ENCODE measurements at regions not wholly inside any gene's neighbourhood (a gene's known extent, or its start where the extent isn't known, plus 50 kb on each side); places are given as distances from the start of the nearest gene placed in this dataset.

DNA sequence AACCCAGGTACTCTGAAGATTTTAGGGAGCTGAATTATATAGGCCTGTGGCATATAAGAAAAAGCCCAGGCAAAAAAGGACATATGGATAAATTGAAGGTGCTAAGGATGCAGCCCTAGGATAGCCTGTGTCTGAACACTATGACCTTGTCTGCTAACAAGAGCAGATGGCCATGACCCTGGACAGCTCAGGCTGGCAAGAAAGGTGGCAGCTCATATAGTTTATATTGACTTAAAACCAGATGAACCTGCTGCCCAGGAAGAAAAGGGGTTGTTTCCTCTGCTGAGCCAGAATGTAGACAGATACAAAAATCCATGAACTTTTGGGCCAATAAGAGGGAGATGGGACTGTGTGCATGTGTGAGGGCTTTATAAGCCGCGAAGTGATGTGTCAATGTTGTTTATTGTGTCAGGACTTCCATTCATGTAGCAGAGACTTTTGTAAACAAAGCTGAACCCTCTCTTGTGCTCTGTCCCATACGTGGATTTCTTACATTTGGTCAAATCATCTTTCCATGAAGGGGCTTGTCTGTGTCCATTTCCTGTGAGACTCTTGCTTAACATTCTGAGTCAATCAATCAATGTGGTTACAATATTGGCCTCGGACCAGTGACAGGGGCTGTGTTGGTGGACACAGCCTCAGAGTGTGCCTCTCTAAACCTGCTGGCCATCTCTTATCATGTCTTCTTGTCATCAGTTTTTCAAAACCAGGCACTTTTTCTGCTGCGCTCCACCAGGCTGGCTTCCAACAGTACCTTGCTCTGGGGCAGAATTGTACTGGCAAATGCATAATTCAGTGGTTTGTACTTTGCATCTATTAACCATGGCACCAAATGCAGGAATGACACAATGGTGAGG, 321.2 kb downstream of the WDR72 start:
- Mint-ChIP-seq H3K36me3 (no peaks in the 10 kb centered on the region), H3K9me3 (no peaks in the 10 kb centered on the region), H3K27ac (no peak overlapping the region), H3K4me1 (no peaks in the 10 kb centered on the region), H3K27me3 (peaks cover 0 to 7% (median 3%) of the 10 kb centered on the region in 5 donors), H3K4me3 (no peak overlapping the region)
- ATAC-seq (no peak), DNase-seq (no peak)
- POLR2A ChIA-PET: no interaction called here

DNA sequence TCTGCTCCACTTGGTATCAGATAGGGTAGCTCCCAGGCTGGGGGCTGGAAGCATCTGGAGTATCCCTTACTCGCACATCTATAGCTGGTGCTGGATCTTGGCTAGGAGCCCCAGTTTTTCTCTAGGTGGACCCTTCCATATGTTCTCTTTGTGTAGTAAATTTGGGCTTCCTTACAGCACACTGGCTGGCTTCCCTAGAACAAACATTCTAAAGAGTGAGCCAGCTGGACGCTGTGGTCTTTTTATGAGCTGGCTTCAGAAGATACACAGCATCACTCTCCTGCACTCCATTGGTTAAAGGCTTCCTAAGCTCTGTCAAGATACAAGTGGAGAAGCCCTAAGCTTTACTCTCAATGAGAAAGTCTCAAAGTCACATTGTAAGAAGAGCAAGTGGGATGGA, 322.1 kb downstream of the WDR72 start:
- POLR2A ChIA-PET: no interaction called here
- no peak overlapping the region for H3K27ac Mint-ChIP-seq
- H3K9me3 Mint-ChIP-seq: no peaks in the 10 kb centered on the region
- ATAC-seq (no peak), DNase-seq (no peak)
- H3K4me1 Mint-ChIP-seq: no peaks in the 10 kb centered on the region
- H3K4me3 Mint-ChIP-seq: no peak overlapping the region
- peaks cover 0 to 7% (median 3%) of the 10 kb centered on the region in 5 donors for H3K27me3 Mint-ChIP-seq
- no peaks in the 10 kb centered on the region for H3K36me3 Mint-ChIP-seq

DNA sequence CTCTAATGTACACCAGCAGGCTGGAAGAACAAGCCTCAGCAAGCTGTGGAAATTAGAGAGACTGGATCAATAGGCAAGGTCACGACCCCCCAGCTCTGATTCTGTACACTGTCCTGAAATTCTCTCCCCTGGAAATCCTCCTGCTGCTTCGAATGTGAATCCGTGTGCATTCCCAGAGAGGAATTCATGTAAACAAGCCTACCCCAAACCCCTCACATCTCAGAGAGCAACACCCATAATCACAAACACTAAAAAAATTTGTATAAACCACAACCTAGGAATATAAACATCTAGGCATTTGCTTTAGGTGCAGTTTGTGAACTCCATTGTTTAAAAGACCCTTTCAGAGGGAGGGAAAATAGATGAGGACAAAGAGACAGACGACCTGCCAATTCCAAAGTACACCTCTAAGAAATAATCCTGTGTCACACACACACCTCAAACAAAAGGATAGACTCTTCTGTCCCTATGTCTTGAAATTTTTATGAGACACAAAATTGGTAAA, 325.2 kb downstream of the WDR72 start:
- no peaks in the 10 kb centered on the region for H3K36me3 Mint-ChIP-seq
- no peak overlapping the region for H3K4me3 Mint-ChIP-seq
- peaks cover 0 to 20% (median 1%) of the 10 kb centered on the region in 5 donors for H3K27me3 Mint-ChIP-seq
- H3K4me1 Mint-ChIP-seq: no peaks in the 10 kb centered on the region
- no peak for DNase-seq
- no peak for ATAC-seq
- H3K9me3 Mint-ChIP-seq: peaks cover 0 to 6% (median 0%) of the 10 kb centered on the region in 9 donors
- POLR2A ChIA-PET: no interaction called here
- H3K27ac Mint-ChIP-seq: no peak overlapping the region

DNA sequence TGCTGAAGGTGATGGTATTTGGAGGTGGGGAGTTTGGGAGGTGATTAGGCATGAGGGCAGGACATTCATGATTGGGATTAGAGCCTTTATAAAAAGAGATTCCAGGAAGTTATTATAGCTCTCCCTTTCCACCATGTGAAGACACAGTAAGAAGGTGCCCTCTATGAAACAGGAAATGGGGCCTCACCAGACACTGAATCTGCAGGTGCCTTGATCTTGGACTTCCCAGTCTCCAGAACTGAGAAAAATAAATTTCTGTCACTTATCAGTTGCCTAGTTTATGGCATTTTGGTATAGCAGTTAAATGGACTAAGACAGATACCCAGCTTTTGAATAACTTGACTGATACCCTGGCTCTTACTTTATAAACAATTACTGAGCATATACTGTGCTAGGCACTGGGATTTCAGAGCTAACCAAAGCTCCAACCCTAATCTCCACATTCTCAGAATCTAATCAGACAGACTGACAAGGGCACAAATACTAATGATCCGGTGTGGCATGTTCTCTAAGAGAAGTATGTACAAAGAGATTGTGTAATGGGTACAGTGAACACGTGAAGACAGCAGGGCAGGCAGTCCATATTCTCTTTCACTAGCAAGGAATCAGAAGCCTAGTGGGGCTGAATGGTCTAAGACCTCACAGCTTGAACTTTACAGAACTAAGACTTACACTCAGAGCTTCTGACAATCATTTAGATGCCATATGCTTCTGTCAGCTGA, 343.1 kb downstream of the WDR72 start:
- POLR2A ChIA-PET: no interaction called here
- no peak for ATAC-seq
- no peaks in the 10 kb centered on the region for H3K4me1 Mint-ChIP-seq
- DNase-seq: no peak
- no peak overlapping the region for H3K27ac Mint-ChIP-seq
- peaks cover 0 to 7% (median 1%) of the 10 kb centered on the region in 9 donors for H3K9me3 Mint-ChIP-seq
- H3K36me3 Mint-ChIP-seq: no peaks in the 10 kb centered on the region
- peaks cover 0 to 3% (median 0%) of the 10 kb centered on the region in 5 donors for H3K27me3 Mint-ChIP-seq
- no peak overlapping the region for H3K4me3 Mint-ChIP-seq

DNA sequence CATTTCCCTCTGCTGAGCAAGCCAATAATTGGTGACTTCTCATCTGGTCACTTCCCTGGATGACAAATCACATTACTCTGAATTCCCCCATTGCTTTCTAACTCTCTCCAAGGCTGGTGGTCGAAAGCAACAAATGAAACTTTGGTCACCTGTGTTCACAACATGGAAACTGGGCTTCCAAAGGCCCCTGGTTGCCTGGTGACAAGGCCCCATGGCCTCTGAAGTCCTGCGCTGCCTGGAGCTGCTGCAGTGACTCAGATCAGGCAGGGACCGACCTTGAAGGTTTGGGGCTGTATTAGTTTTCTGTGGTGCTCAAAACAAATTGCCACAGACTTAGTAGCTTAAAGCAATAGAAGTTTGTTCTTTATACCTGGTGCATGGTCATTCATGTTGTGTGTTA, 345.3 kb downstream of the WDR72 start:
- H3K27ac Mint-ChIP-seq: no peak overlapping the region
- no peaks in the 10 kb centered on the region for H3K36me3 Mint-ChIP-seq
- DNase-seq (no peak), ATAC-seq (no peak)
- peaks cover 0 to 5% (median 1%) of the 10 kb centered on the region in 9 donors for H3K9me3 Mint-ChIP-seq
- peaks cover 0 to 5% (median 0%) of the 10 kb centered on the region in 5 donors for H3K27me3 Mint-ChIP-seq
- H3K4me3 Mint-ChIP-seq: no peak overlapping the region
- POLR2A ChIA-PET: no interaction called here
- H3K4me1 Mint-ChIP-seq: no peaks in the 10 kb centered on the region

DNA sequence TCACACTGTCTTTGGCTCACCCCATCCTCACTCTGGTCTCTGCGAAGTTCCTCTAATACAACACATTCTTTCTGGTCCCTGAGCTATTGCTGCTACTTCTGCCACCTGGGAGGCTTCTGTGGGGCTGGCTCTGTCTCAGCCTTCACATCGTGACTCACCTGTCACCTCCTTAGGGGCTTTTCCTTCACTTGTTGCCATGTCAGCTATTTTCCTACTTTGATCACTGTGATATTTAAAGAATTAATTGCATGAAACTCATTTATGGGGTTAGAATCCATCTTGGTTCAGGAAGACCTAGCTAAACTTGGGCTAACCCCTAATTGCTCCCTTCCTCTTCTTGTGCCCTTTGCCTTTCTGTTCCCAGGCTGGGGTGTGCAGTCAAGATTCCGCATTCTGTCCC, 346.9 kb downstream of the WDR72 start:
- peaks cover 0 to 4% (median 0%) of the 10 kb centered on the region in 9 donors for H3K9me3 Mint-ChIP-seq

DNA sequence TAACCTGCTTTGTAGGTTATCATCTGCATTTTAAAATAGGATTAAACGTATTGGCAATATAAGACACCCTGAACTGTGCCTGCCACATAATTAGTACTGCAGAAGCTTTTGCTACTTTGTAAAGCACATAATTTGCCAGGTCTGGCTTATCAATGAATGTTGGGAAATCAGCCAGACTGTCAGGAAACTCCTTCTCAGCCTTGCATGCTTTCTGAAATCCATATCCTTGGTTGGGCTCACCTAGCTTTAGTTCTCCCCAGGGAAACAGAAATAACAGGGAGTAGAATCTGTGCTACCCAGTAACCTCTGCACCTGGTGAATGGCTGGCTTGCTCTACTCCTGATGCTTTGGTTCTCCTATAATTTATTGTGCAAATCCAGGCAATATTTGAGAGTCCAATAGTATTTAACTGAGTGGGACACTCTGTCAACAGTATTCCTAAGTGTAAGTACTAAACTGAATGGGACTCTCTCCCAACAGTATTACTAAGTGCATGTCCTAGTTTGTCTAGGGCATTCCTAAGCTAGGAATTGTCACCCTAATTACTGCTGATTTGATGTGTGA, 354.5 kb downstream of the WDR72 start:
- Mint-ChIP-seq H3K27ac (no peak overlapping the region), H3K4me3 (no peak overlapping the region), H3K9me3 (no peaks in the 10 kb centered on the region), H3K36me3 (no peaks in the 10 kb centered on the region), H3K27me3 (peaks cover 0 to 18% (median 2%) of the 10 kb centered on the region in 5 donors), H3K4me1 (no peaks in the 10 kb centered on the region)
- DNase-seq (no peak), ATAC-seq (no peak)
- POLR2A ChIA-PET: no interaction called here

More for the DNA sequence above, 346.9 kb downstream of the WDR72 start:
- Mint-ChIP-seq H3K36me3 (no peaks in the 10 kb centered on the region), H3K27me3 (peaks cover 0 to 5% (median 0%) of the 10 kb centered on the region in 5 donors), H3K27ac (no peak overlapping the region), H3K4me3 (no peak overlapping the region), H3K4me1 (no peaks in the 10 kb centered on the region)
- no peak for DNase-seq
- POLR2A ChIA-PET: no interaction called here
- ATAC-seq: no peak

DNA sequence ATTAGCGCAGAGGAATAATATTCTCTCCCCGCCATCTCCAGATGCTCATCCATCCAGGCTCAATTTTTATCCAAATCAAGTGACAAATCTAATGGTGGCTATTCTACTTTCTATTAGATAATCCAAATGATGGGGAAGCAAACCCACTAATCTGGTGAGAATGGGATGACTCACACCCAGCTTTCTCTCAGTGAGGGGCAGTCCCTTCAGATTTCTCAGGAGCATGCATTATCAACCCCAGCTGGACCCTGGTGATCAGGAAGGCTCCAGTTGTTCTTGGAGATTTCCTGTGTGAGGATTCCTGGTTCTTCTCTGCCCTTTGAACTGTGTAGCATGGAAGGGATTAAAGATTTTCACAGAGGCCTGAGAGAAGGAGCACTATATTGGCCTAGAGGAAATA, 358.0 kb downstream of the WDR72 start:
- ATAC-seq (no peak), DNase-seq (no peak)
- H3K36me3 Mint-ChIP-seq: no peaks in the 10 kb centered on the region
- H3K27ac Mint-ChIP-seq: no peak overlapping the region
- H3K27me3 Mint-ChIP-seq: peaks cover 0 to 19% (median 0%) of the 10 kb centered on the region in 5 donors
- POLR2A ChIA-PET: no interaction called here
- H3K4me3 Mint-ChIP-seq: no peak overlapping the region
- no peaks in the 10 kb centered on the region for H3K9me3 Mint-ChIP-seq
- H3K4me1 Mint-ChIP-seq: no peaks in the 10 kb centered on the region

DNA sequence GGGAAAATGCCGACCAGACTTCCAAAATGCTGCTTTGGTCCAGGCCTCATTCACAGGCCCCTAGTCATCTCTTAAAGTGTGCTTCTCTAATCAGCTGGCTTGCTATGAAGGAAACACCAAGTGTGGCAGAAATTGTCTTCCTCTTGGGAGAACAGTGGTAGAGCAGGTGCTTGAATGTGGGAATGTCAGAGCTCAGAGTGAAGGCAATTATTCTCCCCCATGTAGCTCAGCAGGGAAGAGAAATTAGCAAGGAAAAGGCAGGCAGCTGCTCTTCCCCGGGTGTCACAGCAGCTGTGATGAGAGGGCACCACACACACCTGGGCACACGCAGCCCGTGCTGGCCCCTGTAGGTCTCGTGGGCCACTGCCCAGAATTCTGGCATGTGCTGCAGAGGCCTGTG, 358.5 kb downstream of the WDR72 start:
- no peak for ATAC-seq
- Mint-ChIP-seq H3K27me3 (peaks cover 0 to 24% (median 1%) of the 10 kb centered on the region in 5 donors), H3K9me3 (no peaks in the 10 kb centered on the region), H3K4me3 (no peak overlapping the region), H3K36me3 (no peaks in the 10 kb centered on the region), H3K4me1 (no peaks in the 10 kb centered on the region), H3K27ac (no peak overlapping the region)
- no peak for DNase-seq
- POLR2A ChIA-PET: no interaction called here

DNA sequence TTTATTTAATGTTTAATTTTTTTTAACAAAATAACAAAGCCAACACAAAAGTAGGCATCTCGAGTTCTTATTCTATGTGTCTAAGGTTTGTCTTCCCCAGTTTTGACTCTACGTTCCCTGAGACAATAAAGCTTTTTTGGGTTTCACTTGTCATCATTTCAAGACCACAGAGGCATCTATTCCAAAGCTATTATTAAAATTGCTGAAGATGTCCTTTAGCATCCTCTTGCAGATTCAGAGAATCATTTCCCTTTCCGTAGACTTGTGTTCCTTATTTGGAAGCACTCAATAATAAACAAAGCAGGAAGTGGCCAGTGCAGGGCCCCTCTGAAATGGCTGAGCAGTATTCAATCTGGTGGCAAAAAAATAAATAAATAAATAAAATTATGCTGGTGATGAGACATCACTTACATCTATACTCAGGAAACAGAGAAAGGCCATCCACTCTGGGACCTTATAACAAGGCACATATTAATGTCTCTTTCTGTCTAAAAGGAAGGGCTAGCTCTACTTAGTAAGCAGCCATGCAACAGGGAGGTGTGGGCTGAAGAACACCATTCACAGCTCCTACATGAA, 362.3 kb downstream of the WDR72 start:
- POLR2A ChIA-PET: no interaction called here
- Mint-ChIP-seq H3K36me3 (no peaks in the 10 kb centered on the region), H3K27me3 (peaks cover 0 to 14% (median 0%) of the 10 kb centered on the region in 5 donors), H3K9me3 (no peaks in the 10 kb centered on the region), H3K27ac (no peak overlapping the region), H3K4me3 (no peak overlapping the region), H3K4me1 (no peaks in the 10 kb centered on the region)
- DNase-seq (no peak), ATAC-seq (no peak)

DNA sequence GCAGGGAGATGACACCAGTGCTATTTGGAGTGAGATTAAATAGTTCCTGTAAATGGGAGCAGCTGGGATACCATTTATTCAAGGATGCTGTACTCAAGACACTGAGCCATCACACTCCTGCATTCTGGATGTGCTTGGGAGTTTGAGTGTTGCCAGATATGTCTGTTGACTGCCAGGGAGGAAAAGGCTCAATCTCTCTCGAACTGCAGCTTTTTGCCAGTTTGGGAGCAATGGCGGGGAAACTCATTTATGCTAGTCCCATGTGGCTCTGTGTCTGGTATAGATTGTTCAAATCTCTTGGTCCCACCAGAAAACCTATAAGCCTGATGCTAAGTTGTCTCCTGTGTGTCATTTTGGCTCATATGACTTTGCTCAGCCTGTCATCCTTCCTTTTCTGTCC, 363.6 kb downstream of the WDR72 start:
- ATAC-seq: no peak
- DNase-seq: no peak
- Mint-ChIP-seq H3K4me1 (no peaks in the 10 kb centered on the region), H3K27me3 (peaks cover 0 to 11% (median 0%) of the 10 kb centered on the region in 5 donors), H3K36me3 (no peaks in the 10 kb centered on the region), H3K9me3 (no peaks in the 10 kb centered on the region), H3K4me3 (no peak overlapping the region), H3K27ac (no peak overlapping the region)
- POLR2A ChIA-PET: no interaction called here

DNA sequence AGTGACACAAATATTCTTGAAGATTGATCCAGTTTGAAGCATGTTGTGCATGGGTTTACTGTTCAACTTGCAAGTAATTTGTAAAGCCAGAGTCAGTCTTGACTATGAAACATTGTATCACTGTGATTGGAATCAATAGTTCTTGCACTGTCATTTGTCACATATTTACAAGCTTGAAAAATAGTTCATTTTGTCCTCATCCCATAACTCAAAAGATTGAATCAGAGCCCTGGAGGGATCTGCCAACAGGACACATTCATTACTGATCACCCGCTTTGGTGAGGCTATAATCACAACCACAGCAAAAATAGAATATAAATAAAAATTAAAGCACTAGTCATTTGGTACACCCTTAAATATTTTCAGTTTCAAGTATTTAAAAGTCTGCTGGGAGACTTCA, 368.9 kb downstream of the WDR72 start:
- no peak for DNase-seq
- Mint-ChIP-seq H3K27me3 (peaks cover 0 to 3% (median 0%) of the 10 kb centered on the region in 5 donors), H3K4me1 (no peaks in the 10 kb centered on the region), H3K27ac (no peak overlapping the region), H3K9me3 (no peaks in the 10 kb centered on the region), H3K4me3 (no peak overlapping the region), H3K36me3 (no peaks in the 10 kb centered on the region)
- ATAC-seq: no peak
- POLR2A ChIA-PET: no interaction called here
